ENCODE measurements at regions not wholly inside any gene's neighbourhood (a gene's known extent, or its start where the extent isn't known, plus 50 kb on each side); places are given as distances from the start of the nearest gene placed in this dataset.

GRCh38 chr1:221622389-221622788 lies 119.5 kb downstream of the DUSP10 start:
- no peak for TF ChIP-seq POLR2A (IDR thresholded peaks at IDR 0.05)
- TF ChIP-seq CTCF (IDR thresholded peaks at IDR 0.05) = no peak

Measured in thyroid gland (tissue), 4 donors.